B cell (primary cell): ENCODE measurements at regions not wholly inside any gene's neighbourhood (a gene's known extent, or its start where the extent isn't known, plus 50 kb on each side); places are given as distances from the start of the nearest gene placed in this dataset.

ENCODE experiments used
- ATAC-seq: fragments of 200-7000 bp; cut with Tn5 transposase; one replicate; pipeline ENCODE4 v1.10.0; 2021; ENCODE audit warnings: low read depth, mild to moderate bottlenecking, moderate number of reproducible peaks, moderate library complexity
- CTCF ChIA-PET: fragments of 350-600 bp; sonication (Branson Sonifier 250); formaldehyde crosslinking; loops from one replicate; lab custom pipeline; 2021; ENCODE audit warnings: antibody characterized with exemption, inconsistent platforms; lab: Charles Lee
- POLR2A ChIA-PET: fragments of 350-600 bp; sonication (Branson Sonifier 250); formaldehyde crosslinking; loops from one replicate; lab custom pipeline; 2021; ENCODE audit warnings: antibody characterized with exemption; lab: Charles Lee
- DNase-seq: peaks from one replicate; pipeline ENCODE4 v3.0.0; 2013
- H2AFZ ChIP-seq: 2 replicates; pipeline ENCODE4 v1.6.1; 2012; ENCODE audit warnings: mild to moderate bottlenecking, low read depth, low read length; ENCODE audit not compliant: insufficient read depth, poor library complexity, severe bottlenecking
- H3K27ac ChIP-seq, 2 donors: 1 replicate in 1 of 2; 2 replicates in 1 of 2; pipeline ENCODE4 v1.5.1; 2012 to 2013; ENCODE audit warnings: low read length in 2 of 2, mild to moderate bottlenecking in 2 of 2, moderate library complexity in 1 of 2
- H3K27me3 ChIP-seq, 4 experiments: fragments of 200-600 bp in 1 of 4; sonication (generic) in 1 of 4; replicated peaks in 1 of 4; 1 replicate in 2 of 4; 2 replicates in 2 of 4; pipeline versions ENCODE4 v1.6.1 to v1.7.0; 2013 to 2016; ENCODE audit warnings: low read length in 3 of 4, mild to moderate bottlenecking in 2 of 4, mixed read lengths in 1 of 4, moderate library complexity in 1 of 4; ENCODE audit not compliant: insufficient read depth in 4 of 4, control insufficient read depth in 3 of 4; ENCODE audit errors: control extremely low read depth in 1 of 4
- H3K36me3 ChIP-seq, 2 experiments: replicated peaks in 1 of 2; 1 replicate in 1 of 2; 2 replicates in 1 of 2; pipeline versions ENCODE4 v1.6.1 to v1.7.1; 2013; ENCODE audit warnings: low read length in 1 of 2; ENCODE audit not compliant: insufficient read depth in 2 of 2, control insufficient read depth in 1 of 2; ENCODE audit errors: control extremely low read depth in 1 of 2, extremely low read depth in 1 of 2
- H3K4me1 ChIP-seq, 2 donors: fragments of 200-600 bp in 1 of 2; sonication (generic) in 1 of 2; 1 replicate in 1 of 2; 2 replicates in 1 of 2; pipeline versions ENCODE4 v1.5.1 to v1.6.1; 2013 to 2017; ENCODE audit warnings: low read length in 2 of 2; ENCODE audit not compliant: control insufficient read depth in 2 of 2, insufficient read depth in 2 of 2
- H3K4me2 ChIP-seq: replicated peaks from 2 replicates; pipeline ENCODE3; 2012; ENCODE audit warnings: mild to moderate bottlenecking, low read depth, low read length; ENCODE audit not compliant: poor library complexity, severe bottlenecking
- H3K4me3 ChIP-seq, 5 experiments: fragments of 200-600 bp in 1 of 5; sonication (generic) in 1 of 5; 1 replicate in 3 of 5; 2 replicates in 2 of 5; pipeline versions ENCODE4 v1.5.1 to v1.7.0; 2011 to 2016; ENCODE audit warnings: low read length in 4 of 5, mild to moderate bottlenecking in 4 of 5, low read depth in 2 of 5, control low read depth in 1 of 5, moderate library complexity in 1 of 5; ENCODE audit not compliant: insufficient read depth in 1 of 5; ENCODE audit errors: control extremely low read depth in 1 of 5, extremely low read depth in 1 of 5
- H3K79me2 ChIP-seq: fragments of 200-600 bp; sonication (generic); one replicate; pipeline ENCODE4 v1.6.0; 2016; ENCODE audit warnings: low read length; ENCODE audit not compliant: control insufficient read depth, insufficient read depth
- H3K9ac ChIP-seq: fragments of 200-600 bp; sonication (generic); 2 replicates; pipeline ENCODE4 v1.6.1; 2017; ENCODE audit warnings: mild to moderate bottlenecking, low read length, moderate library complexity
- H3K9me3 ChIP-seq, 3 donors: one replicate each; pipeline versions ENCODE4 v1.6.1 to v1.7.1; 2013; ENCODE audit warnings: low read length in 2 of 3; ENCODE audit not compliant: control insufficient read depth in 2 of 3, insufficient read depth in 1 of 3; ENCODE audit errors: control extremely low read depth in 1 of 3
- H4K20me1 ChIP-seq: 2 replicates; pipeline ENCODE4 v1.6.0; 2012; ENCODE audit warnings: mild to moderate bottlenecking, low read length; ENCODE audit not compliant: insufficient read depth, control insufficient read depth, poor library complexity, severe bottlenecking
- H3K27ac Mint-ChIP-seq: one replicate; pipeline ENCODE4 v1.8.0; 2021; ENCODE audit warnings: mixed read lengths
- H3K27me3 Mint-ChIP-seq: one replicate; pipeline ENCODE4 v1.8.0; 2021; ENCODE audit warnings: mixed read lengths
- H3K4me1 Mint-ChIP-seq: one replicate; pipeline ENCODE4 v1.8.0; 2021; ENCODE audit warnings: mixed read lengths
- H3K4me3 Mint-ChIP-seq: one replicate; pipeline ENCODE4 v1.8.0; 2021; ENCODE audit warnings: mixed read lengths
- H3K9me3 Mint-ChIP-seq: one replicate; pipeline ENCODE4 v1.8.0; 2022; ENCODE audit warnings: mixed read lengths; ENCODE audit not compliant: insufficient read depth
- CTCF ChIP-seq: fragments of 200-600 bp; IDR thresholded peaks from one replicate; pipeline ENCODE4 v1.8.0; 2022; ENCODE audit warnings: antibody characterized with exemption, mild to moderate bottlenecking
- EZH2 ChIP-seq: IDR thresholded peaks from 2 replicates; pipeline ENCODE4 v1.6.1; 2012; ENCODE audit warnings: borderline replicate concordance, low read depth, mild to moderate bottlenecking, moderate library complexity, low read length; ENCODE audit not compliant: insufficient read depth, poor library complexity, severe bottlenecking
- WGBS: methylation state at CpG from one replicate; pipeline ENCODE4 v1.1.5; 2013; ENCODE audit warnings: missing lambda C conversion rate; ENCODE audit not compliant: insufficient coverage; 5-methylcytosine and 5-hydroxymethylcytosine counted together
- intact Hi-C: fragments of 100-400 bp; cut with micrococcal nuclease; formaldehyde crosslinking; loops from one replicate; pipeline ENCODE4 v1.10.0; 2022

GRCh38 chr6:18632670-18633410 is 245.7 kb downstream of the RNF144B start:
- H3K4me1 Mint-ChIP-seq = no peaks in the 10 kb centered on the region
- H2AFZ ChIP-seq = no peak overlapping the region
- peaks cover 9% of the 10 kb centered on the region for H3K27me3 Mint-ChIP-seq
- H3K4me3 Mint-ChIP-seq = no peak overlapping the region
- no peak for ATAC-seq
- intact Hi-C loops = no loop called here
- no peaks in the 10 kb centered on the region for H3K9me3 ChIP-seq
- no peak overlapping the region for H3K27ac Mint-ChIP-seq
- no peaks in the 10 kb centered on the region for H3K4me1 ChIP-seq
- CTCF ChIA-PET = no interaction called here
- H4K20me1 ChIP-seq = no peaks in the 10 kb centered on the region
- TF ChIP-seq CTCF = no peak
- no peak for TF ChIP-seq EZH2
- no CpG with 5 or more reads among the region's 4 CpGs for WGBS
- H3K79me2 ChIP-seq = no peaks in the 10 kb centered on the region
- H3K4me2 ChIP-seq = no peak overlapping the region
- H3K4me3 ChIP-seq = no peak overlapping the region
- no peak overlapping the region for H3K27ac ChIP-seq
- H3K9me3 Mint-ChIP-seq = no peaks in the 10 kb centered on the region
- DNase-seq = no peak
- no peaks in the 10 kb centered on the region for H3K36me3 ChIP-seq
- H3K27me3 ChIP-seq = peaks cover 0 to 3% (median 0%) of the 10 kb centered on the region in 4 experiments
- no peak overlapping the region for H3K9ac ChIP-seq
- POLR2A ChIA-PET = no interaction called here

- DNase-seq = no peak
- Mint-ChIP-seq H3K27ac (no peak overlapping the region), H3K9me3 (no peaks in the 10 kb centered on the region), H3K4me3 (no peak overlapping the region), H3K4me1 (no peaks in the 10 kb centered on the region), H3K27me3 (peaks cover 15% of the 10 kb centered on the region)
- WGBS = 100% methylated on average over 6 of the region's 6 CpGs
- Histone ChIP-seq H3K4me2 (no peak overlapping the region), H3K9me3 (no peaks in the 10 kb centered on the region), H3K4me1 (no peaks in the 10 kb centered on the region), H4K20me1 (no peaks in the 10 kb centered on the region), H2AFZ (no peak overlapping the region), H3K9ac (no peak overlapping the region), H3K79me2 (no peaks in the 10 kb centered on the region), H3K27ac (no peak overlapping the region), H3K27me3 (peaks cover 0 to 3% (median 0%) of the 10 kb centered on the region in 4 experiments), H3K4me3 (no peak overlapping the region), H3K36me3 (no peaks in the 10 kb centered on the region)
- ChIA-PET POLR2A (no interaction called here), CTCF (no interaction called here)
- intact Hi-C loops = no loop called here
- no peak for ATAC-seq
- TF ChIP-seq EZH2 (no peak), CTCF (no peak)
Observed at GRCh38 chr6:18634912-18635311, 247.8 kb downstream of the RNF144B start.
